A549 (cell line): ENCODE measurements at regions not wholly inside any gene's neighbourhood (a gene's known extent, or its start where the extent isn't known, plus 50 kb on each side); places are given as distances from the start of the nearest gene placed in this dataset.

Experiments used
- ATAC-seq, 2 experiments: fragments of 200-7000 bp in 1 of 2; fragments of >200 bp in 1 of 2; cut with Nextera tagmentation in 1 of 2; cut with Tn5 transposase in 1 of 2; 3 replicates each; pipeline versions ENCODE4 v1.8.0 to v1.9.1; 2018 to 2020; ENCODE audit warnings: mild to moderate bottlenecking in 1 of 2, moderate library complexity in 1 of 2
- CTCF ChIA-PET: fragments of 300-600 bp; sonication (Branson Sonifier 250); formaldehyde crosslinking; extraction: SDS; loops from one replicate; lab custom pipeline; 2021; ENCODE audit warnings: antibody characterized with exemption, inconsistent platforms; lab: Yijun Ruan, JAX
- POLR2A ChIA-PET: fragments of 350-600 bp; formaldehyde crosslinking; extraction: SDS; loops from one replicate; lab custom pipeline; 2021; ENCODE audit warnings: antibody characterized with exemption, inconsistent platforms; lab: Yijun Ruan, JAX
- DNase-seq, 2 experiments: peaks; one replicate each; pipeline versions ENCODE4 v3.0.0 to v3.0.0-alpha.2; 2011 to 2016; ENCODE audit warnings: low read depth in 1 of 2, low spot score in 1 of 2
- FAIRE-seq: peaks from 2 replicates; lab custom pipeline; 2011; peaks lifted over from hg19 to GRCh38; lab: Jason Lieb, UNC
- H3K27ac ChIP-seq, 2 experiments: fragments of >200 bp; sonication (Bioruptor Twin); formaldehyde crosslinking; 3 replicates each; pipeline ENCODE4 v1.5.1; 2016 to 2017
- H3K4me1 ChIP-seq: fragments of >200 bp; sonication (Bioruptor Twin); formaldehyde crosslinking; 3 replicates; pipeline ENCODE4 v1.6.1; 2016
- H3K4me2 ChIP-seq: fragments of >200 bp; sonication (Bioruptor Twin); formaldehyde crosslinking; 3 replicates; pipeline ENCODE4 v1.6.1; 2016
- H3K4me3 ChIP-seq: fragments of >200 bp; sonication (Bioruptor Twin); formaldehyde crosslinking; 3 replicates; pipeline ENCODE4 v1.5.1; 2016
- H3K9me3 ChIP-seq: fragments of >200 bp; sonication (Bioruptor Twin); formaldehyde crosslinking; 3 replicates; pipeline ENCODE4 v1.6.1; 2016
- CBX2 ChIP-seq: fragments of 200-600 bp; sonication (generic); IDR thresholded peaks from 2 replicates; pipeline ENCODE4 v1.6.1; 2016; ENCODE audit warnings: low read depth, mild to moderate bottlenecking, borderline replicate concordance
- CBX8 ChIP-seq: fragments of 200-600 bp; sonication (generic); IDR thresholded peaks from 2 replicates; pipeline ENCODE4 v1.6.1; 2016
- CEBPB ChIP-seq, 2 experiments: fragments of >200 bp in 1 of 2; sonication (Bioruptor Twin) in 1 of 2; formaldehyde crosslinking in 1 of 2; IDR thresholded peaks; 2 replicates each; pipeline ENCODE4 v1.6.1; 2012 to 2016
- CHD2 ChIP-seq: fragments of 150-350 bp; IDR thresholded peaks from 2 replicates; pipeline ENCODE4 v1.6.1; 2014; ENCODE audit warnings: low read length; ENCODE audit not compliant: partially characterized antibody
- CHD4 ChIP-seq: fragments of 200-600 bp; sonication (generic); IDR thresholded peaks from 2 replicates; pipeline ENCODE4 v1.6.1; 2016; ENCODE audit warnings: antibody characterized with exemption, mild to moderate bottlenecking, borderline replicate concordance
- CTCF ChIP-seq: fragments of >200 bp; sonication (Bioruptor Twin); formaldehyde crosslinking; IDR thresholded peaks from 3 replicates; pipeline ENCODE4 v1.5.1; 2016
- EHF ChIP-seq: fragments of 250-450 bp; sonication (Bioruptor Pico); IDR thresholded peaks from 2 replicates; pipeline ENCODE4 v1.5.0; 2020; ENCODE audit warnings: mild to moderate bottlenecking
- EHMT2 ChIP-seq: fragments of 200-600 bp; sonication (generic); IDR thresholded peaks from 2 replicates; pipeline ENCODE4 v1.6.1; 2016; ENCODE audit warnings: antibody characterized with exemption, low read depth, mild to moderate bottlenecking, moderate library complexity
- EP300 ChIP-seq, 2 experiments: fragments of >200 bp; sonication (Bioruptor Twin); formaldehyde crosslinking; IDR thresholded peaks; 2 replicates in 1 of 2; 3 replicates in 1 of 2; pipeline ENCODE4 v1.6.1; 2016 to 2017
- ESRRA ChIP-seq: fragments of 150-350 bp; IDR thresholded peaks from 2 replicates; pipeline ENCODE4 v1.6.1; 2014; ENCODE audit warnings: mild to moderate bottlenecking, low read length, borderline replicate concordance
- FOSL2 ChIP-seq, 2 experiments: fragments of 450-650 bp in 1 of 2; fragments of >200 bp in 1 of 2; sonication (Bioruptor Twin) in 1 of 2; formaldehyde crosslinking; IDR thresholded peaks; 2 replicates each; pipeline versions ENCODE4 v1.5.0 to v1.6.1; 2016 to 2020; ENCODE audit warnings: mild to moderate bottlenecking in 1 of 2, moderate library complexity in 1 of 2
- FOXS1 ChIP-seq: fragments of 250-450 bp; sonication (Bioruptor Pico); IDR thresholded peaks from 2 replicates; pipeline ENCODE4 v1.5.0; 2020; ENCODE audit warnings: mild to moderate bottlenecking, moderate library complexity
- HDAC2 ChIP-seq: fragments of 200-600 bp; sonication (generic); IDR thresholded peaks from 2 replicates; pipeline ENCODE4 v1.6.1; 2016
- HOXB5 ChIP-seq: fragments of 250-450 bp; sonication (Bioruptor Pico); IDR thresholded peaks from 2 replicates; pipeline ENCODE4 v1.5.0; 2020; ENCODE audit warnings: mild to moderate bottlenecking, moderate library complexity
- KDM1A ChIP-seq: fragments of 200-600 bp; sonication (generic); IDR thresholded peaks from 2 replicates; pipeline ENCODE4 v1.6.1; 2016; ENCODE audit warnings: low read depth, mild to moderate bottlenecking
- MAX ChIP-seq: IDR thresholded peaks from 2 replicates; pipeline ENCODE4 v1.6.1; 2012
- MAZ ChIP-seq: fragments of 150-350 bp; IDR thresholded peaks from 2 replicates; pipeline ENCODE4 v1.6.1; 2014; ENCODE audit warnings: antibody characterized with exemption, low read depth, low read length, borderline replicate concordance
- NFE2L2 ChIP-seq: fragments of 150-350 bp; conservative IDR thresholded peaks from 2 replicates; pipeline ENCODE4 v1.6.1; 2014; ENCODE audit warnings: low read length
- NR3C1 ChIP-seq: fragments of >200 bp; sonication (Bioruptor Twin); formaldehyde crosslinking; IDR thresholded peaks from 3 replicates; pipeline ENCODE4 v1.6.1; 2017
- PHF8 ChIP-seq: fragments of 200-600 bp; sonication (generic); IDR thresholded peaks from 2 replicates; pipeline ENCODE4 v1.6.1; 2016; ENCODE audit warnings: low read depth, mild to moderate bottlenecking, antibody characterized with exemption, moderate library complexity, borderline replicate concordance
- RAD21 ChIP-seq, 2 experiments: fragments of >200 bp in 1 of 2; sonication (Bioruptor Twin) in 1 of 2; formaldehyde crosslinking in 1 of 2; IDR thresholded peaks in 1 of 2; conservative IDR thresholded peaks in 1 of 2; 2 replicates in 1 of 2; 3 replicates in 1 of 2; pipeline ENCODE4 v1.6.1; 2012 to 2018; ENCODE audit warnings: inconsistent platforms in 1 of 2
- RCOR1 ChIP-seq: fragments of 150-350 bp; IDR thresholded peaks from 2 replicates; pipeline ENCODE4 v1.6.1; 2014; ENCODE audit warnings: antibody characterized with exemption, low read length, low read depth
- SMC3 ChIP-seq: fragments of >200 bp; sonication (Bioruptor Twin); formaldehyde crosslinking; IDR thresholded peaks from 3 replicates; pipeline ENCODE4 v1.6.1; 2018; ENCODE audit warnings: inconsistent platforms
- ZFP36 ChIP-seq: fragments of 450-650 bp; IDR thresholded peaks from 2 replicates; pipeline ENCODE4 v1.6.1; 2014; ENCODE audit warnings: borderline replicate concordance; ENCODE audit not compliant: partially characterized antibody
- WGBS: methylation state at CpG from one replicate; pipeline ENCODE4 v1.1.6; 2017; ENCODE audit errors: missing lambda C conversion rate; 5-methylcytosine and 5-hydroxymethylcytosine counted together
- TF ChIP-seq, protein P1 (sequence below): IDR thresholded peaks from 2 replicates; pipeline ENCODE4 v1.6.1; 2012
- TF ChIP-seq, protein P2 (sequence below): fragments of 150-350 bp; IDR thresholded peaks from 2 replicates; pipeline ENCODE4 v1.6.1; 2014; ENCODE audit warnings: low read depth, mild to moderate bottlenecking, low read length
- TF ChIP-seq, protein P3 (sequence below): fragments of >200 bp; sonication (Bioruptor Twin); formaldehyde crosslinking; IDR thresholded peaks from 2 replicates; pipeline ENCODE4 v1.6.1; 2016
- TF ChIP-seq, protein P4 (sequence below): IDR thresholded peaks from 2 replicates; pipeline ENCODE4 v1.6.1; 2012; ENCODE audit warnings: low read depth, borderline replicate concordance

GRCh38 chr11:90321018-90321417, 98.2 kb upstream of the CHORDC1 start:
- CTCF ChIA-PET: no interaction called here

GRCh38 chr11:90318651-90319050, 95.8 kb upstream of the CHORDC1 start:
- Histone ChIP-seq H3K27ac (no peak overlapping the region), H3K4me2 (no peak overlapping the region), H3K4me1 (no peaks in the 10 kb centered on the region), H3K4me3 (no peak overlapping the region), H3K9me3 (no peaks in the 10 kb centered on the region; the same call in 2 of the 3 replicates)
- CTCF ChIA-PET: no interaction called here
- FAIRE-seq (no peak), ATAC-seq (no peak), DNase-seq (no peak)
- TF ChIP-seq, protein P1, sequence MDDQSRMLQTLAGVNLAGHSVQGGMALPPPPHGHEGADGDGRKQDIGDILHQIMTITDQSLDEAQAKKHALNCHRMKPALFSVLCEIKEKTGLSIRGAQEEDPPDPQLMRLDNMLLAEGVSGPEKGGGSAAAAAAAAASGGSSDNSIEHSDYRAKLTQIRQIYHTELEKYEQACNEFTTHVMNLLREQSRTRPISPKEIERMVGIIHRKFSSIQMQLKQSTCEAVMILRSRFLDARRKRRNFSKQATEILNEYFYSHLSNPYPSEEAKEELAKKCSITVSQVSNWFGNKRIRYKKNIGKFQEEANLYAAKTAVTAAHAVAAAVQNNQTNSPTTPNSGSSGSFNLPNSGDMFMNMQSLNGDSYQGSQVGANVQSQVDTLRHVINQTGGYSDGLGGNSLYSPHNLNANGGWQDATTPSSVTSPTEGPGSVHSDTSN: no peak
- TF ChIP-seq CTCF (no peak), ESRRA (no peak)
- POLR2A ChIA-PET: no interaction called here
- 20% methylated on average over 3 of the region's 3 CpGs for WGBS

More at GRCh38 chr11:90321018-90321417, 98.2 kb upstream of the CHORDC1 start:
- ATAC-seq (no peak), FAIRE-seq (no peak), DNase-seq (no peak)
- H3K9me3 ChIP-seq: no peaks in the 10 kb centered on the region; the same call in 2 of the 3 replicates
- no peaks in the 10 kb centered on the region for H3K4me1 ChIP-seq
- no peak for TF ChIP-seq EP300 (IDR thresholded peaks at IDR 0.05)
- TF ChIP-seq, protein P2, sequence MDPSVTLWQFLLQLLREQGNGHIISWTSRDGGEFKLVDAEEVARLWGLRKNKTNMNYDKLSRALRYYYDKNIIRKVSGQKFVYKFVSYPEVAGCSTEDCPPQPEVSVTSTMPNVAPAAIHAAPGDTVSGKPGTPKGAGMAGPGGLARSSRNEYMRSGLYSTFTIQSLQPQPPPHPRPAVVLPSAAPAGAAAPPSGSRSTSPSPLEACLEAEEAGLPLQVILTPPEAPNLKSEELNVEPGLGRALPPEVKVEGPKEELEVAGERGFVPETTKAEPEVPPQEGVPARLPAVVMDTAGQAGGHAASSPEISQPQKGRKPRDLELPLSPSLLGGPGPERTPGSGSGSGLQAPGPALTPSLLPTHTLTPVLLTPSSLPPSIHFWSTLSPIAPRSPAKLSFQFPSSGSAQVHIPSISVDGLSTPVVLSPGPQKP: no peak
- TF ChIP-seq HDAC2: no peak
- TF ChIP-seq, protein P3, sequence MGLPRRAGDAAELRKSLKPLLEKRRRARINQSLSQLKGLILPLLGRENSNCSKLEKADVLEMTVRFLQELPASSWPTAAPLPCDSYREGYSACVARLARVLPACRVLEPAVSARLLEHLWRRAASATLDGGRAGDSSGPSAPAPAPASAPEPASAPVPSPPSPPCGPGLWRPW: no peak
- no peak for TF ChIP-seq NFE2L2
- TF ChIP-seq EHF (CRISPR knock-in tag): no peak
- no peak for TF ChIP-seq ZFP36
- no peak for TF ChIP-seq CEBPB (IDR thresholded peaks at IDR 0.05)
- TF ChIP-seq PHF8: no peak
- TF ChIP-seq, protein P1: no peak
- TF ChIP-seq FOXS1 (CRISPR knock-in tag): no peak
- no peak for TF ChIP-seq RAD21 (conservative IDR thresholded peaks at IDR 0.05 in 1 of 2, IDR thresholded peaks at IDR 0.05 in 1 of 2)
- TF ChIP-seq CBX8: no peak
- TF ChIP-seq KDM1A: no peak
- TF ChIP-seq, protein P4, sequence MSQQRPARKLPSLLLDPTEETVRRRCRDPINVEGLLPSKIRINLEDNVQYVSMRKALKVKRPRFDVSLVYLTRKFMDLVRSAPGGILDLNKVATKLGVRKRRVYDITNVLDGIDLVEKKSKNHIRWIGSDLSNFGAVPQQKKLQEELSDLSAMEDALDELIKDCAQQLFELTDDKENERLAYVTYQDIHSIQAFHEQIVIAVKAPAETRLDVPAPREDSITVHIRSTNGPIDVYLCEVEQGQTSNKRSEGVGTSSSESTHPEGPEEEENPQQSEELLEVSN: no peak
- no peak for TF ChIP-seq CHD2
- no peak overlapping the region for H3K27ac ChIP-seq
- POLR2A ChIA-PET: no interaction called here
- H3K4me3 ChIP-seq: no peak overlapping the region
- no peak overlapping the region for H3K4me2 ChIP-seq

GRCh38 chr11:90310210-90310609, 87.4 kb upstream of the CHORDC1 start:
- H3K27ac ChIP-seq: no peak overlapping the region
- H3K9me3 ChIP-seq: no peaks in the 10 kb centered on the region
- FAIRE-seq: no peak
- ChIA-PET POLR2A (no interaction called here), CTCF (no interaction called here)
- DNase-seq: no peak
- H3K4me3 ChIP-seq: no peak overlapping the region
- H3K4me2 ChIP-seq: no peak overlapping the region
- ATAC-seq: no peak
- 4% methylated on average over 1 of the region's 1 CpG for WGBS
- no peaks in the 10 kb centered on the region for H3K4me1 ChIP-seq
- TF ChIP-seq SMC3 (no peak), FOXS1 (CRISPR knock-in tag) (no peak), ZFP36 (no peak), EHMT2 (no peak), CHD4 (no peak), NR3C1 (no peak), HOXB5 (no peak), ESRRA (no peak), RCOR1 (no peak), CBX2 (no peak), MAX (no peak), MAZ (no peak), FOSL2 (IDR thresholded peaks at IDR 0.05) (no peak), FOSL2 (CRISPR knock-in tag; IDR thresholded peaks at IDR 0.05) (no peak)
- TF ChIP-seq, protein P4: no peak
